ENCODE measurements at regions not wholly inside any gene's neighbourhood (a gene's known extent, or its start where the extent isn't known, plus 50 kb on each side); places are given as distances from the start of the nearest gene placed in this dataset.

- Mint-ChIP-seq H3K9me3 (ENCODE audit: unreplicated experiment) (peaks cover 6% of the 10 kb centered on the region), H3K4me1 (ENCODE audit: unreplicated experiment) (no peaks in the 10 kb centered on the region), H3K4me3 (ENCODE audit: unreplicated experiment) (no peak overlapping the region), H3K27me3 (ENCODE audit: unreplicated experiment) (no peaks in the 10 kb centered on the region), H3K36me3 (ENCODE audit: unreplicated experiment) (no peaks in the 10 kb centered on the region), H3K27ac (ENCODE audit: unreplicated experiment) (no peak overlapping the region)
- DNase-seq (ENCODE audit: extremely low spot score, unreplicated experiment) = no peak
- TF ChIP-seq CTCF (IDR thresholded peaks at IDR 0.05) = no peak
These were observed 353.4 kb downstream of the SOX9 start for GRCh38 chr17:72474243-72474642.

- H3K4me1 Mint-ChIP-seq (ENCODE audit: unreplicated experiment) = no peaks in the 10 kb centered on the region
- no peak overlapping the region for H3K4me3 Mint-ChIP-seq (ENCODE audit: unreplicated experiment)
- no peaks in the 10 kb centered on the region for H3K36me3 Mint-ChIP-seq (ENCODE audit: unreplicated experiment)
- TF ChIP-seq CTCF (IDR thresholded peaks at IDR 0.05) = no peak
- H3K27me3 Mint-ChIP-seq (ENCODE audit: unreplicated experiment) = no peaks in the 10 kb centered on the region
- H3K27ac Mint-ChIP-seq (ENCODE audit: unreplicated experiment) = no peak overlapping the region
- DNase-seq (ENCODE audit: extremely low spot score, unreplicated experiment) = no peak
- H3K9me3 Mint-ChIP-seq (ENCODE audit: unreplicated experiment) = peaks cover 6% of the 10 kb centered on the region
These were observed 354.1 kb downstream of the SOX9 start for GRCh38 chr17:72474719-72475477.

- Mint-ChIP-seq H3K36me3 (ENCODE audit: unreplicated experiment) (no peaks in the 10 kb centered on the region), H3K4me1 (ENCODE audit: unreplicated experiment) (no peaks in the 10 kb centered on the region), H3K27me3 (ENCODE audit: unreplicated experiment) (no peaks in the 10 kb centered on the region), H3K9me3 (ENCODE audit: unreplicated experiment) (peaks cover 6% of the 10 kb centered on the region), H3K4me3 (ENCODE audit: unreplicated experiment) (no peak overlapping the region), H3K27ac (ENCODE audit: unreplicated experiment) (no peak overlapping the region)
- TF ChIP-seq CTCF (IDR thresholded peaks at IDR 0.05) = no peak
- DNase-seq (ENCODE audit: extremely low spot score, unreplicated experiment) = no peak
These were observed 355.3 kb downstream of the SOX9 start for GRCh38 chr17:72476134-72476533.

- Mint-ChIP-seq H3K27ac (ENCODE audit: unreplicated experiment) (no peak overlapping the region), H3K4me1 (ENCODE audit: unreplicated experiment) (peaks cover 1% of the 10 kb centered on the region), H3K36me3 (ENCODE audit: unreplicated experiment) (no peaks in the 10 kb centered on the region), H3K9me3 (ENCODE audit: unreplicated experiment) (peaks cover 6% of the 10 kb centered on the region), H3K27me3 (ENCODE audit: unreplicated experiment) (no peaks in the 10 kb centered on the region), H3K4me3 (ENCODE audit: unreplicated experiment) (no peak overlapping the region)
- DNase-seq (ENCODE audit: extremely low spot score, unreplicated experiment) = no peak
- no peak for TF ChIP-seq CTCF (IDR thresholded peaks at IDR 0.05)
These were observed 355.8 kb downstream of the SOX9 start for GRCh38 chr17:72476575-72476986.

GRCh38 chr17:72477491-72477890 is 356.7 kb downstream of the SOX9 start:
- Mint-ChIP-seq H3K36me3 (ENCODE audit: unreplicated experiment) (no peaks in the 10 kb centered on the region), H3K9me3 (ENCODE audit: unreplicated experiment) (peaks cover 6% of the 10 kb centered on the region), H3K27me3 (ENCODE audit: unreplicated experiment) (no peaks in the 10 kb centered on the region), H3K27ac (ENCODE audit: unreplicated experiment) (no peak overlapping the region), H3K4me3 (ENCODE audit: unreplicated experiment) (no peak overlapping the region), H3K4me1 (ENCODE audit: unreplicated experiment) (peaks cover 1% of the 10 kb centered on the region)
- no peak for DNase-seq (ENCODE audit: extremely low spot score, unreplicated experiment)
- TF ChIP-seq CTCF (IDR thresholded peaks at IDR 0.05) = no peak
